ENCODE measurements at regions not wholly inside any gene's neighbourhood (a gene's known extent, or its start where the extent isn't known, plus 50 kb on each side); places are given as distances from the start of the nearest gene placed in this dataset.
"Not testable (repeated sequence)": the region's sequence is repeated elsewhere in the genome, so short reads cannot be mapped to it uniquely, and the experiment has no call there.

- Histone ChIP-seq H3K4me3 (no peak overlapping the region), H3K27me3 (peaks cover 3% of the 10 kb centered on the region; the same call in 1 of the 2 replicates), H3K27ac (no peak overlapping the region), H3K36me3 (no peaks in the 10 kb centered on the region), H3K4me1 (no peaks in the 10 kb centered on the region), H3K9me3 (replicated peaks) (no peaks in the 10 kb centered on the region)
- no peak for DNase-seq
Observed at GRCh38 chr1:4468804-4469514, 185.4 kb upstream of the AJAP1 start.

- Histone ChIP-seq H3K4me3 (no peak overlapping the region), H3K27ac (no peak overlapping the region), H3K4me1 (no peaks in the 10 kb centered on the region), H3K27me3 (no peaks in the 10 kb centered on the region), H3K36me3 (no peaks in the 10 kb centered on the region), H3K9me3 (replicated peaks) (no peaks in the 10 kb centered on the region)
- no peak for DNase-seq
Observed at GRCh38 chr1:4476394-4476793, 178.0 kb upstream of the AJAP1 start.

GRCh38 chr1:4481451-4481850 lies 173.0 kb upstream of the AJAP1 start:
- peaks cover 13% of the 10 kb centered on the region for H3K27me3 ChIP-seq
- no peaks in the 10 kb centered on the region for H3K4me1 ChIP-seq
- no peak for DNase-seq
- H3K4me3 ChIP-seq = no peak overlapping the region
- no peak overlapping the region for H3K27ac ChIP-seq
- H3K9me3 ChIP-seq (replicated peaks) = no peaks in the 10 kb centered on the region
- H3K36me3 ChIP-seq = no peaks in the 10 kb centered on the region

- no peaks in the 10 kb centered on the region for H3K36me3 ChIP-seq
- DNase-seq = no peak
- H3K4me1 ChIP-seq = no peaks in the 10 kb centered on the region
- H3K4me3 ChIP-seq = no peak overlapping the region
- H3K27me3 ChIP-seq = peaks cover 14% of the 10 kb centered on the region
- no peak overlapping the region for H3K27ac ChIP-seq
- H3K9me3 ChIP-seq (replicated peaks) = no peaks in the 10 kb centered on the region
Observed at GRCh38 chr1:4482526-4482925, 171.9 kb upstream of the AJAP1 start.

GRCh38 chr1:4483021-4483625 lies 171.3 kb upstream of the AJAP1 start:
- Histone ChIP-seq H3K9me3 (replicated peaks) (no peaks in the 10 kb centered on the region), H3K36me3 (no peaks in the 10 kb centered on the region), H3K27me3 (peaks cover 20% of the 10 kb centered on the region), H3K4me3 (no peak overlapping the region), H3K4me1 (no peaks in the 10 kb centered on the region), H3K27ac (no peak overlapping the region)
- no peak for DNase-seq

GRCh38 chr1:4485398-4485797 lies 169.0 kb upstream of the AJAP1 start:
- Histone ChIP-seq H3K36me3 (no peaks in the 10 kb centered on the region), H3K27me3 (peaks cover 24% of the 10 kb centered on the region), H3K4me3 (no peak overlapping the region), H3K4me1 (no peaks in the 10 kb centered on the region), H3K9me3 (replicated peaks) (no peaks in the 10 kb centered on the region), H3K27ac (no peak overlapping the region)
- no peak for DNase-seq

GRCh38 chr1:4485878-4486277 lies 168.5 kb upstream of the AJAP1 start:
- Histone ChIP-seq H3K4me3 (no peak overlapping the region), H3K9me3 (replicated peaks) (no peaks in the 10 kb centered on the region), H3K27ac (no peak overlapping the region), H3K36me3 (no peaks in the 10 kb centered on the region), H3K27me3 (peaks cover 24% of the 10 kb centered on the region), H3K4me1 (no peaks in the 10 kb centered on the region)
- DNase-seq = no peak

GRCh38 chr1:4486408-4487120 lies 167.8 kb upstream of the AJAP1 start:
- Histone ChIP-seq H3K4me1 (no peaks in the 10 kb centered on the region), H3K9me3 (replicated peaks) (no peaks in the 10 kb centered on the region), H3K27me3 (peaks cover 24% of the 10 kb centered on the region), H3K4me3 (no peak overlapping the region), H3K27ac (no peak overlapping the region), H3K36me3 (no peaks in the 10 kb centered on the region)
- DNase-seq = no peak

GRCh38 chr1:4488018-4488417 lies 166.4 kb upstream of the AJAP1 start:
- no peaks in the 10 kb centered on the region for H3K9me3 ChIP-seq (replicated peaks)
- no peak overlapping the region for H3K27ac ChIP-seq
- no peaks in the 10 kb centered on the region for H3K4me1 ChIP-seq
- H3K36me3 ChIP-seq = no peaks in the 10 kb centered on the region
- no peak overlapping the region for H3K4me3 ChIP-seq
- H3K27me3 ChIP-seq = peaks cover 26% of the 10 kb centered on the region
- DNase-seq = no peak

GRCh38 chr1:4489486-4489885 lies 164.9 kb upstream of the AJAP1 start:
- Histone ChIP-seq H3K4me3 (no peak overlapping the region), H3K27me3 (peaks cover 21% of the 10 kb centered on the region), H3K4me1 (no peaks in the 10 kb centered on the region), H3K36me3 (no peaks in the 10 kb centered on the region), H3K9me3 (replicated peaks) (no peaks in the 10 kb centered on the region), H3K27ac (no peak overlapping the region)
- no peak for DNase-seq

GRCh38 chr1:4489992-4490391 lies 164.4 kb upstream of the AJAP1 start:
- not testable (repeated sequence) for H3K27ac ChIP-seq; H3K36me3 ChIP-seq; DNase-seq; H3K9me3 ChIP-seq (replicated peaks); H3K4me1 ChIP-seq; H3K4me3 ChIP-seq
- H3K27me3 ChIP-seq = peaks cover 16% of the 10 kb centered on the region

GRCh38 chr1:4494027-4494426 lies 160.4 kb upstream of the AJAP1 start:
- peaks cover 8% of the 10 kb centered on the region for H3K27me3 ChIP-seq
- H3K27ac ChIP-seq = no peak overlapping the region
- H3K4me1 ChIP-seq = no peaks in the 10 kb centered on the region
- H3K36me3 ChIP-seq = no peaks in the 10 kb centered on the region
- H3K9me3 ChIP-seq (replicated peaks) = no peaks in the 10 kb centered on the region
- no peak for DNase-seq
- H3K4me3 ChIP-seq = no peak overlapping the region

GRCh38 chr1:4494558-4494957 lies 159.9 kb upstream of the AJAP1 start:
- peak in 1 of 2 experiments; percentile 16 for DNase-seq
- Histone ChIP-seq H3K9me3 (replicated peaks) (no peaks in the 10 kb centered on the region), H3K27ac (no peak overlapping the region), H3K36me3 (no peaks in the 10 kb centered on the region), H3K4me1 (no peaks in the 10 kb centered on the region), H3K4me3 (no peak overlapping the region), H3K27me3 (peaks cover 5% of the 10 kb centered on the region)

GRCh38 chr1:4495809-4496208 lies 158.6 kb upstream of the AJAP1 start:
- Histone ChIP-seq H3K27me3 (peaks cover 5% of the 10 kb centered on the region), H3K36me3 (no peaks in the 10 kb centered on the region), H3K4me3 (no peak overlapping the region), H3K9me3 (replicated peaks) (no peaks in the 10 kb centered on the region), H3K4me1 (no peaks in the 10 kb centered on the region), H3K27ac (no peak overlapping the region)
- no peak for DNase-seq

- Histone ChIP-seq H3K9me3 (replicated peaks) (no peaks in the 10 kb centered on the region), H3K27me3 (peaks cover 14% of the 10 kb centered on the region)
Observed at GRCh38 chr1:4500441-4500840, 154.0 kb upstream of the AJAP1 start.

More at GRCh38 chr1:4500441-4500840, 154.0 kb upstream of the AJAP1 start:
- Histone ChIP-seq H3K27ac (no peak overlapping the region), H3K4me3 (no peak overlapping the region), H3K4me1 (no peaks in the 10 kb centered on the region), H3K36me3 (no peaks in the 10 kb centered on the region)
- DNase-seq = no peak

Data from SJCRH30 (cell line).